NCI-H2227 (cell line): ENCODE measurements at regions not wholly inside any gene's neighbourhood (a gene's known extent, or its start where the extent isn't known, plus 50 kb on each side); places are given as distances from the start of the nearest gene placed in this dataset.

ENCODE experiments used
- DNase-seq: peaks from one replicate; lab custom pipeline; 2025; ENCODE audit not compliant: unreplicated experiment; lab: John Stamatoyannopoulos, UW

GRCh38 chr5:67353500-67354450, 157.2 kb upstream of the CD180 start:
- DNase-seq, result no peak

- peak; percentile 44 for DNase-seq
Observed at GRCh38 chr5:67350618-67351201, 154.1 kb upstream of the CD180 start.

DNA sequence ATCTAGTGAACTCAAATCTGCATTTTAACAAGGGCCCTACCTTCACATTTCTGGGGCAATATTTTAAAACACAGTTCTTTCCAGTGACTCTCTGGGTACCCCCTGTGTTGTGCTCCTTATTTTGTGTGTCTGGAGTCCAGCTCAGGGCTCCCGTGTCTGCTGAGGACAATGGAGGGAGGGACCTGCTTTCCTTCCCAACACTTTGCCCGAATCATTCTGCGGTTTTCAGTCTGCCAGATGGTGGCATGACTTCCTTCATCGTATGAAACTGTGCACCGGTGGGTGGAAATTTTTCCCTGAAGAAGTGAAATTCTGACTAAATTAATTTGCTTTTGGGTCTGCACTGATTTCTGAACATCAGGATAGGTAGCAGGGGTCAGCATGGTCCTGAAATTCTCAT, 153.6 kb upstream of the CD180 start:
- DNase-seq, result peak; percentile 27

DNA sequence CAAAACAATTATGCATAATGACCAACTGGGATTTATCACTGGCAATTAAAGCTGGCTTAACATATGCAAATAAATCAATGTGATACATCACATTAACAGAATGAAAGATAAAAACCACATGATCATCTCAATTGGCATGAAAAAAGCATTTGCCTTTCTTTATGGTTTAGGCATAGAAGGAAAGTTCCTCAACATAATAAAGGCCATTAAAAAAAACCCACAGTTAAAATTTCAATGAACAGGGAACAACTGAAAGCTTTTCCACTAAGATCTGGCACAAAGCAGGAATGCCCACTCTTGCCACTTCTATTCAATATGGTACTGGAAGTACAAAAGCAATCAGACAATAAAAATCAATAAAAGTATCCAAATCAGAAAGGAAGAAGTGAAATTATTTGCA, 151.2 kb upstream of the CD180 start:
- no peak for DNase-seq

GRCh38 chr5:67346611-67347010, 150.0 kb upstream of the CD180 start:
- DNase-seq, result no peak

DNA sequence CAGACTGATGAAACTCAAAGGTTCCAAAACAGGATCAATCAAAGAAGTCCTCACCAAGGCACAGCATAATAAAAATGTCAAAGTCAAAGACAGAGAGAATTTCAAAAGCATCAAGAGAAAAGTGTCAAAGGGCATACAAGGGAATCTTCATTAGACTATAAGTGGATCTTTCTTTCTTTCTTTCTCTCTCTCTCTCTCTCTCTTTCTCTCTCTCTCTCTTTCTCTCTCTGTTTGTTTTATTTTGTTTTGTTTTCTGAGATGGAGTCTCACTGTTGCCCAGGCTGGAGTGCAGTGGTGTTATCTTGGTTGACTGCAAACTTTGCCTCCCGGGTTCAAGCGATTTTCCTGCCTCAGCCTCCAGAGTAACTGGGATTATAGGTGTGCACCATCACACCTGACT, 148.3 kb upstream of the CD180 start:
- no peak for DNase-seq

GRCh38 chr5:67343835-67344234, 147.2 kb upstream of the CD180 start:
- DNase-seq, result no peak

GRCh38 chr5:67341478-67341877, 144.9 kb upstream of the CD180 start:
- DNase-seq, result no peak

GRCh38 chr5:67339219-67339767, 142.7 kb upstream of the CD180 start:
- no peak for DNase-seq

GRCh38 chr5:67338421-67338820, 141.8 kb upstream of the CD180 start:
- no peak for DNase-seq

GRCh38 chr5:67337751-67338150, 141.2 kb upstream of the CD180 start:
- DNase-seq, result no peak

GRCh38 chr5:67335426-67335825, 138.8 kb upstream of the CD180 start:
- DNase-seq, result no peak

- peak; percentile 2 for DNase-seq
Observed at GRCh38 chr5:67334373-67334772, 137.8 kb upstream of the CD180 start.

DNA sequence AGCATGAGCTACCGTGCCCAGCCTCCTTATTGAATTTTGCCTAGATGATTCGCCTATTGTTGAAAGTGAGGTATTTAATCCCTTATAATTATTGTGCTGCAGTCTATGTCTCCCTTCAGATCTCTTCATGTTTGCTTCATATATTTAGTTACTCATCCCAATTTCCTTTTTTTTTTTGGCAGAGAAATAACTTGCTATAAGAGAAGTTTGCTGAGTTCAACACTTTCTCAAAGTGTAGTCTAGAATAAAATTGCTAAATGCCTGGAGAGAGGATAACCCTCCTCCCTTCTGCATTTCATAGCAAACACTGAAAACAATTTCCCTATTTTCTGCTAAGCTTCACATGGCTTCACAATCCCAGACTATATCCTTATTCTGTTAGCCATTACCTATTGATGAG, 136.6 kb upstream of the CD180 start:
- no peak for DNase-seq

DNA sequence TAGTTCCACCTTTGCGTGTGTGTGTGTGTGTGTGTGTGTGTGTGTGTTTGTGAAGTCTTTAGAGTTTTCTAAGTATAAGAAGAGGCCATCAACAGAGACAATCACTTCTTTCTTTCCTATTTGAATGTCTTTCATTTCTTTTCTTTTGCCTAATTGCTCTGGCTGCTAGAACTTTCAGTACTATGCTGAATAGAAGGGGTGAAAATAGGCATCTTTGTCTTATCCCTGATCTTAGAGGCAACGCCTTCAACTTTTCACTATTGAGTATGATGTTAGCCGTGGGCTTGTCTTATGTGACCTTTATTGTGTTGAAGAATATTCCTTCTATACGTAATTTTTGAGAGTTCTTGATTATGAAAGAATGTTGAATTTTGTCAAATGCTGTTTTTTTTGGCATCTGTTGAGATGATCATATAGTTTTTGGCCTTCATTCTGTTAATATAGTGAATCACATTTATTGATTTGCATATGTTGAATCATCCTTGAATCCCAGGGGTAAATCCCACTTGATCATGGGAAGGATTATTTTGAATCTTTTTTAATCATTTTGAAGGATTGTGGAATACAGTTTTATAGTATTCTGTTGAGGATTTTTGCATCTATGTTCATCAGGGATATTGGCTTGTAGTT, 134.8 kb upstream of the CD180 start:
- no peak for DNase-seq

DNA sequence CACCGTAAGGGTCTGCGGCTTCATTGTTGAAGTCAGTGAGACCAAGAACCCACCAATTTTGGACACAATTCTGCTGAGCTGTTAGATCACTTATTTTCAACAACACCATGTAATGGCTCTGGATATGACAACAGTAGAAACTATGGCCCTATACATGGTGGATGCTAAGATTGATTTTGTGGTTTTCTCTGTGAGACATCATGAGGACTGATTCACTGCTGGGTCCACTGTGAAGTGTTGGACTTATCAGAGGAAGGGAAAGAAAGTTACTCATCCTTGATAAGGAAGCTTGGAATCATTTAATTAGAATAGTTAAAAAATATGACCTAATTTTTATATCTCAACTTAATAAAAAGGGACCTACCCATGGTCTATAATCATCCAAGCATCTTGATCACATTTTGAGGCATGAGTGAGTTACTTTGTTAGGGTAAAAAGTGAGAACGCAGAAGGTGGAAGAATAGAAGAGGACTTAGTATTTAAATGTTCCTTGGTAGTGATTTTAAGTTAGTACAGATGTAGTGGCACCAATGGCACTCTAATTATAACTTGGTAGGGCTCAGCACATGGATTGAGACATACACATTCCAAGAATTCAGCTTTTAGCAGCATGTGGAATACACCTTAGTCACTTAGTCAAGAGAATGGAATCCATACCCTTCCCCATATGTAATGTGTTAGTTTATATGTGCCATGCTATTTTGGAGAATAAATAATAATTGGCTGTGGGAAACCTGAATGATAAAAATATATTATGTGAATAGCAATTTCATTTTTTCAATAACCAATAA, 123.5 kb upstream of the CD180 start:
- no peak for DNase-seq

DNA sequence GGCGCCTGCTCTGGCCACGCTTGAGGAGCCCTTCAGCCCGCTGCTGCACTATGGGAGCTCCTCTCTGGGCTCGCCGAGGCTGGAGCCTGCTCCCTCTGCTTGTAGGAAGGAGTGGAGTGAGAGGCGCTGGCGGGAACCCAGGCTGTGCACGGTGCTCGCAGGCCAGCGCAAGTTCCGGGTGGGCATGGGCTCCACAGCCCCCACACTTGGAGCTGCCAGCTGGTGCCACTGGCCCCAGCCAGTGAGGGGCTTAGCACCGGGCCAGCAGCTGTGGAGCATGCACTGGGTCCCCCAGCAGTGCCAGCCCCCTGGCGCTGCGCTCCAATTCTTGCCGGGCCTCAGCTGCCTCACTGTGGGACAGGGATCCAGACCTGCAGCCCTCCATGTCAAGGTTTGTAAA, 122.1 kb upstream of the CD180 start:
- no peak for DNase-seq

GRCh38 chr5:67317603-67318002, 121.0 kb upstream of the CD180 start:
- no peak for DNase-seq

DNA sequence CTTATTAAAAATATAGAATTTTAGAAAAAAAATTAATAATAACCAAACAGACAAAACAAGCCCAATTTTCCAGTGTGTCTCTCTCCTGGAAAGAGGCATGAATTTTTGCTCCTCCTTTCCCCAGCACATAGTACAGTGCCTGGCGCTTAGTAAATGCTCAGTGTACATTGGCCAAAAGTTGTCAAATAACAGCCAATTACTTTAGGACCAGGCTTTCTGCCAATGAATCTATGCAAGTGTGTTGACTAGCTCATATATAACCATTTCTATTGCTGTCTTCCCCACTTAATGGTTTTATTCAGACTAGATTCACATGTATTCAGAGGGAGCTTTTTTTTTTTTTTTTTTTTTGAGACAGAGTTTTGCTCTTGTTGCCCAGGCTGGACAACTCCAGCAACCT, 120.1 kb upstream of the CD180 start:
- no peak for DNase-seq

- DNase-seq, result no peak
Observed at GRCh38 chr5:67315082-67315989, 118.7 kb upstream of the CD180 start.
